ENCODE measurements at regions not wholly inside any gene's neighbourhood (a gene's known extent, or its start where the extent isn't known, plus 50 kb on each side); places are given as distances from the start of the nearest gene placed in this dataset.

GRCh38 chr16:51067352-51067751 lies 83.7 kb downstream of the SALL1 start:
- CTCF ChIA-PET = interaction anchor here (0.6 to 0.8 kb wide), 2 partner anchors 27 to 58 kb away, joined by 3 read pairs; no protein-coding TSS in a partner anchor
- no TSS peak for BruUV-seq (replicated peaks)
- no peaks in the 10 kb centered on the region for H3K36me3 Mint-ChIP-seq (ENCODE audit: insufficient read depth, unreplicated experiment)
- H3K4me3 Mint-ChIP-seq (ENCODE audit: low read depth, unreplicated experiment) = no peak overlapping the region
- intact Hi-C loops (cut with micrococcal nuclease; ENCODE audit: unreplicated experiment) = no loop called here
- TF ChIP-seq, protein P1, sequence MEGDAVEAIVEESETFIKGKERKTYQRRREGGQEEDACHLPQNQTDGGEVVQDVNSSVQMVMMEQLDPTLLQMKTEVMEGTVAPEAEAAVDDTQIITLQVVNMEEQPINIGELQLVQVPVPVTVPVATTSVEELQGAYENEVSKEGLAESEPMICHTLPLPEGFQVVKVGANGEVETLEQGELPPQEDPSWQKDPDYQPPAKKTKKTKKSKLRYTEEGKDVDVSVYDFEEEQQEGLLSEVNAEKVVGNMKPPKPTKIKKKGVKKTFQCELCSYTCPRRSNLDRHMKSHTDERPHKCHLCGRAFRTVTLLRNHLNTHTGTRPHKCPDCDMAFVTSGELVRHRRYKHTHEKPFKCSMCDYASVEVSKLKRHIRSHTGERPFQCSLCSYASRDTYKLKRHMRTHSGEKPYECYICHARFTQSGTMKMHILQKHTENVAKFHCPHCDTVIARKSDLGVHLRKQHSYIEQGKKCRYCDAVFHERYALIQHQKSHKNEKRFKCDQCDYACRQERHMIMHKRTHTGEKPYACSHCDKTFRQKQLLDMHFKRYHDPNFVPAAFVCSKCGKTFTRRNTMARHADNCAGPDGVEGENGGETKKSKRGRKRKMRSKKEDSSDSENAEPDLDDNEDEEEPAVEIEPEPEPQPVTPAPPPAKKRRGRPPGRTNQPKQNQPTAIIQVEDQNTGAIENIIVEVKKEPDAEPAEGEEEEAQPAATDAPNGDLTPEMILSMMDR (IDR thresholded peaks at IDR 0.05; ENCODE audit: unreplicated experiment) = no peak
- no peaks in the 10 kb centered on the region for H3K9me3 Mint-ChIP-seq (ENCODE audit: low read depth, unreplicated experiment)
- no peak for DNase-seq
- no peaks in the 10 kb centered on the region for H3K4me1 Mint-ChIP-seq (ENCODE audit: low read depth, unreplicated experiment)
- peaks cover 75% of the 10 kb centered on the region for H3K27me3 Mint-ChIP-seq (ENCODE audit: unreplicated experiment)
- H3K27ac Mint-ChIP-seq (ENCODE audit: unreplicated experiment) = no peak overlapping the region

- H3K27me3 Mint-ChIP-seq (ENCODE audit: unreplicated experiment) = peaks cover 77% of the 10 kb centered on the region
- no peaks in the 10 kb centered on the region for H3K36me3 Mint-ChIP-seq (ENCODE audit: insufficient read depth, unreplicated experiment)
- no peak for DNase-seq
- CTCF ChIA-PET = no interaction called here
- H3K4me3 Mint-ChIP-seq (ENCODE audit: low read depth, unreplicated experiment) = no peak overlapping the region
- intact Hi-C loops (cut with micrococcal nuclease; ENCODE audit: unreplicated experiment) = no loop called here
- H3K4me1 Mint-ChIP-seq (ENCODE audit: low read depth, unreplicated experiment) = no peaks in the 10 kb centered on the region
- H3K9me3 Mint-ChIP-seq (ENCODE audit: low read depth, unreplicated experiment) = no peaks in the 10 kb centered on the region
- BruUV-seq (replicated peaks) = no TSS peak
- TF ChIP-seq, protein P1 (IDR thresholded peaks at IDR 0.05; ENCODE audit: unreplicated experiment) = no peak
- H3K27ac Mint-ChIP-seq (ENCODE audit: unreplicated experiment) = no peak overlapping the region
Observed at GRCh38 chr16:51062039-51062438, 89.0 kb downstream of the SALL1 start.

GRCh38 chr16:51061328-51061727 lies 89.7 kb downstream of the SALL1 start:
- Mint-ChIP-seq H3K4me3 (ENCODE audit: low read depth, unreplicated experiment) (no peak overlapping the region), H3K36me3 (ENCODE audit: insufficient read depth, unreplicated experiment) (no peaks in the 10 kb centered on the region), H3K4me1 (ENCODE audit: low read depth, unreplicated experiment) (no peaks in the 10 kb centered on the region), H3K9me3 (ENCODE audit: low read depth, unreplicated experiment) (no peaks in the 10 kb centered on the region), H3K27me3 (ENCODE audit: unreplicated experiment) (peaks cover 84% of the 10 kb centered on the region), H3K27ac (ENCODE audit: unreplicated experiment) (no peak overlapping the region)
- CTCF ChIA-PET = no interaction called here
- no TSS peak for BruUV-seq (replicated peaks)
- TF ChIP-seq, protein P1 (IDR thresholded peaks at IDR 0.05; ENCODE audit: unreplicated experiment) = no peak
- intact Hi-C loops (cut with micrococcal nuclease; ENCODE audit: unreplicated experiment) = no loop called here
- DNase-seq = no peak

- Mint-ChIP-seq H3K4me3 (ENCODE audit: low read depth, unreplicated experiment) (no peak overlapping the region), H3K27ac (ENCODE audit: unreplicated experiment) (no peak overlapping the region), H3K9me3 (ENCODE audit: low read depth, unreplicated experiment) (no peaks in the 10 kb centered on the region), H3K36me3 (ENCODE audit: insufficient read depth, unreplicated experiment) (no peaks in the 10 kb centered on the region), H3K27me3 (ENCODE audit: unreplicated experiment) (peaks cover 92% of the 10 kb centered on the region), H3K4me1 (ENCODE audit: low read depth, unreplicated experiment) (no peaks in the 10 kb centered on the region)
- CTCF ChIA-PET = interaction anchor here (1.2 kb wide), 1 partner anchor 10 kb away, joined by 3 read pairs; no protein-coding TSS in a partner anchor
- DNase-seq = no peak
- BruUV-seq (replicated peaks) = no TSS peak
- intact Hi-C loops (cut with micrococcal nuclease; ENCODE audit: unreplicated experiment) = loop anchor here (10.0 kb wide), 1 partner anchor 233 kb away; no protein-coding TSS in a partner anchor
- TF ChIP-seq, protein P1 (IDR thresholded peaks at IDR 0.05; ENCODE audit: unreplicated experiment) = no peak
Observed at GRCh38 chr16:51057969-51058337, 93.1 kb downstream of the SALL1 start.
